ENCODE measurements at regions not wholly inside any gene's neighbourhood (a gene's known extent, or its start where the extent isn't known, plus 50 kb on each side); places are given as distances from the start of the nearest gene placed in this dataset.

DNA sequence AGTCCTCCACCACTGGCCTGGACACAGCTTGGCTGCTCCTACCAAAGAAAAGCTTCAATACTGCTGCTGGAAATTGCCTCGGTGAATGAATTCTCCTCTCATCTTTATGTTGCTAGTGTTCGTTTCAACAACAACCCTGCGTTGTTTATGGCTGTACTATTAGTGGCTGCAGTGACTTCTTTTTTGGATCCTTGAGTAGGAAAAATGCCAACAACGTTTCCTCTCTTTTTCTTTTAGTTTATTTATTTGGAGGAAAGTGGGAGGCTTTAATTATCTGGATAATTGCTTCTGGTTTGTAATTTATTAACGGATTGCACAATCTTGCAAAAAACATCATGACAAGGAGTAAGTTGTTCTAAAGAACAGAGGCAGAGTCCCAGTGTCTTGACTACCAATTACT, 464.1 kb upstream of the TRAM1L1 start:
- DNase-seq: no peak
- WGBS, 2 donors (ENCODE audit: low coverage in 1 of 2): 49 to 64% methylated on average over 2 to 5 of the region's 5 CpGs
- no peaks in the 10 kb centered on the region for H3K9me3 ChIP-seq
- H3K27ac ChIP-seq: no peak overlapping the region
- no peak overlapping the region for H3K4me3 ChIP-seq
- in situ Hi-C loops (cut with MboI; ENCODE audit: low pct_ligation_motif_present in 1 of 4, low pct_unique_long_range_greater_than_20kb in 1 of 4, low sequenced_read_pairs in 3 of 4): no loop called here
- no peaks in the 10 kb centered on the region for H3K27me3 ChIP-seq
- H3K4me1 ChIP-seq: no peaks in the 10 kb centered on the region
- intact Hi-C loops (cut with DNase I; ENCODE audit: low total_unique reads): no loop called here
- TF ChIP-seq EP300 (IDR thresholded peaks at IDR 0.05; ENCODE audit: low read depth) (no peak), POLR2A (IDR thresholded peaks at IDR 0.05) (no peak)
- TF ChIP-seq, protein P1, sequence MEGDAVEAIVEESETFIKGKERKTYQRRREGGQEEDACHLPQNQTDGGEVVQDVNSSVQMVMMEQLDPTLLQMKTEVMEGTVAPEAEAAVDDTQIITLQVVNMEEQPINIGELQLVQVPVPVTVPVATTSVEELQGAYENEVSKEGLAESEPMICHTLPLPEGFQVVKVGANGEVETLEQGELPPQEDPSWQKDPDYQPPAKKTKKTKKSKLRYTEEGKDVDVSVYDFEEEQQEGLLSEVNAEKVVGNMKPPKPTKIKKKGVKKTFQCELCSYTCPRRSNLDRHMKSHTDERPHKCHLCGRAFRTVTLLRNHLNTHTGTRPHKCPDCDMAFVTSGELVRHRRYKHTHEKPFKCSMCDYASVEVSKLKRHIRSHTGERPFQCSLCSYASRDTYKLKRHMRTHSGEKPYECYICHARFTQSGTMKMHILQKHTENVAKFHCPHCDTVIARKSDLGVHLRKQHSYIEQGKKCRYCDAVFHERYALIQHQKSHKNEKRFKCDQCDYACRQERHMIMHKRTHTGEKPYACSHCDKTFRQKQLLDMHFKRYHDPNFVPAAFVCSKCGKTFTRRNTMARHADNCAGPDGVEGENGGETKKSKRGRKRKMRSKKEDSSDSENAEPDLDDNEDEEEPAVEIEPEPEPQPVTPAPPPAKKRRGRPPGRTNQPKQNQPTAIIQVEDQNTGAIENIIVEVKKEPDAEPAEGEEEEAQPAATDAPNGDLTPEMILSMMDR (IDR thresholded peaks at IDR 0.05): no peak
- H3K36me3 ChIP-seq: no peaks in the 10 kb centered on the region

DNA sequence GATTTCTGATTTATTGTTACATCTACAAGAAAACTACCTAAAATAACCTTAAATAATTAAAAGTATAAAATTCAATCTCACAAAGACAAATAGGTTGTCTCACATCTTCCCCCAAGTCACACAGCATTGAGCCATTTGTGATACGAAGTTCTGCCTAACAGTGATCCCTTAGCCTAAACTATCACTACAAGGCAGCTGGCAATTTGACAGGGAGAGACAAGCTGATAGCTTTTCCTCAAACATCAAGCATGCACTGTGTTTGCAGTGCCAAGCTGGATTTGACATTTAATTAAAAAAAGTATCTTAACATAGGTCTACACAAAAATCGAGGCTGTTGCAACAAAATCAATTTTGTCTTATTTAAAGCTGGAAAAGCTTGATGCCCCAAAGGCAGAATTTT, 464.7 kb upstream of the TRAM1L1 start:
- H3K27ac ChIP-seq: no peak overlapping the region
- DNase-seq: no peak
- in situ Hi-C loops (cut with MboI; ENCODE audit: low pct_ligation_motif_present in 1 of 4, low pct_unique_long_range_greater_than_20kb in 1 of 4, low sequenced_read_pairs in 3 of 4): no loop called here
- no peak overlapping the region for H3K4me3 ChIP-seq
- H3K27me3 ChIP-seq: no peaks in the 10 kb centered on the region
- WGBS, 2 donors (ENCODE audit: low coverage in 1 of 2): 45 to 46% methylated on average over 2 of the region's 2 CpGs
- intact Hi-C loops (cut with DNase I; ENCODE audit: low total_unique reads): no loop called here
- no peak for TF ChIP-seq POLR2AphosphoS5 (IDR thresholded peaks at IDR 0.05)
- TF ChIP-seq EP300 (IDR thresholded peaks at IDR 0.05; ENCODE audit: low read depth): no peak
- TF ChIP-seq POLR2A (IDR thresholded peaks at IDR 0.05): no peak
- H3K9me3 ChIP-seq: no peaks in the 10 kb centered on the region
- no peaks in the 10 kb centered on the region for H3K4me1 ChIP-seq
- H3K36me3 ChIP-seq: no peaks in the 10 kb centered on the region

DNA sequence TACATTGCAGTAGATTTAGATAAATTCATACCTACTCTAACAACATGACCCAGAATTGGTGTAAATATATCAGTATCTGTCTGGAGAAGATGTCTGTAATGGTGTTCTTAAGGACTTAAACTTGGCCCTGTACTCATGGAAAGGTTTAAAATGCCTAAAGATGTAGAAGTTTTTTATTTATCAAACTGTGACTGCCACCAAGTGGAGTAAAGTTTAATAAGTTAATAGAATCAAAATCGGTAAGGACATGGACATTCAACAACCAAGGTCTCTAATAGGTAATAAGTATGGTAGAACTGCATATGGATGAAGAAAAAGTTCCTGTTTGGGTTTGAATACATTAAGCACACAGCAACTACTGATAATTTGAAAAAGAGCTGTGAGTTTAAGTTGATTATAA, 474.0 kb upstream of the NDST3 start:
- no peak for DNase-seq
- TF ChIP-seq POLR2A (IDR thresholded peaks at IDR 0.05) (no peak), POLR2AphosphoS5 (IDR thresholded peaks at IDR 0.05) (no peak)
- TF ChIP-seq, protein P1 (IDR thresholded peaks at IDR 0.05): no peak
- Histone ChIP-seq H3K4me3 (no peak overlapping the region), H3K36me3 (no peaks in the 10 kb centered on the region), H3K27ac (no peak overlapping the region), H3K27me3 (no peaks in the 10 kb centered on the region), H3K9me3 (no peaks in the 10 kb centered on the region), H3K4me1 (no peaks in the 10 kb centered on the region)
- WGBS, 2 donors (ENCODE audit: low coverage in 1 of 2): 50 to 56% methylated on average over 1 of the region's 1 CpG
- intact Hi-C loops (cut with DNase I; ENCODE audit: low total_unique reads): no loop called here
- in situ Hi-C loops (cut with MboI; ENCODE audit: low pct_ligation_motif_present in 1 of 4, low pct_unique_long_range_greater_than_20kb in 1 of 4, low sequenced_read_pairs in 3 of 4): no loop called here

DNA sequence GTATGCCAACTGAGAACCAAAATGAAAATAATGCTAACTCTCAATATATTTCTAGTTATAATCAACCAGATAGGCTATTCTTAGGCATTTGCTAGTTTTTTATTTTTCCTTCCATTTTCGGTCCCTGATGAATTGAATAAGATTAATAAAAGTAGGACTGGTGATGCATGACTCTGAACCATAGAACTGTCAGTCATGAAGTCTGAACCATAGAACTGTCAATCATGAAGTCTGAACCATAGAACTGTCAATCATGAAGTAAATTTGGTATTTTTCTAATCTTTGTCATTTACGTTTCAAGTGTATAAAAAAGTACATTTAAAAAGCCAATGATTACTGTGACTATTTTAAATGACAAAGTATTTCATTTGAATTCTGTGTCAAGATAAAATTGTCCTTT, 460.2 kb upstream of the NDST3 start:
- intact Hi-C loops (cut with DNase I; ENCODE audit: low total_unique reads) (no loop called here), in situ Hi-C loops (cut with MboI; ENCODE audit: low pct_ligation_motif_present in 1 of 4, low pct_unique_long_range_greater_than_20kb in 1 of 4, low sequenced_read_pairs in 3 of 4) (no loop called here)
- Histone ChIP-seq H3K27me3 (no peaks in the 10 kb centered on the region), H3K4me3 (no peak overlapping the region), H3K9me3 (no peaks in the 10 kb centered on the region), H3K36me3 (no peaks in the 10 kb centered on the region), H3K27ac (no peak overlapping the region), H3K4me1 (peaks cover 0 to 3% (median 0%) of the 10 kb centered on the region in 4 donors)
- 86 to 93% methylated on average over 2 of the region's 2 CpGs for WGBS, 2 donors (ENCODE audit: low coverage in 1 of 2)
- no peak for DNase-seq
- TF ChIP-seq POLR2AphosphoS5 (IDR thresholded peaks at IDR 0.05) (no peak), POLR2A (IDR thresholded peaks at IDR 0.05) (no peak), EP300 (IDR thresholded peaks at IDR 0.05; ENCODE audit: low read depth) (no peak)
- TF ChIP-seq, protein P1 (IDR thresholded peaks at IDR 0.05): no peak

DNA sequence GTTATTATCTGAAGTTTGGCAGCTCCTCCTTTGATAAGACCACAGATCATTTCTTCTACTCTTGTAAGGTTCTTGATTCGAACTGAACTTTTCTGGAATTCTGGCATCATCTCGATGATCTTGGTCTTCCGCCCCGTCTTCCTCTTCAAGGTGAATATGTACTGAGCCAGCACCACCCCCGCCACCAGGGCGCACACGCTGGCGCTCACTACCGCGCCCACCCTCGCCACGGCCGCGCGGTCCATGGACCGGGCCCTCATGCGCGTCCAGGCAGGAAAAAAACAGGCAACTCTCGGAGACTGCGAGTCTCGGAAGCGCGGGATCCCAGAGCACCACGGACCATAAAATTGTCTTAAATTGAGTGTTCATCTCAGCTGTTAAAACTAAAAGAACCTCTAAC, 458.4 kb upstream of the NDST3 start:
- Histone ChIP-seq H3K27ac (no peak overlapping the region), H3K9me3 (no peaks in the 10 kb centered on the region), H3K36me3 (no peaks in the 10 kb centered on the region), H3K4me1 (peaks cover 0 to 3% (median 0%) of the 10 kb centered on the region in 4 donors), H3K27me3 (no peaks in the 10 kb centered on the region), H3K4me3 (no peak overlapping the region)
- in situ Hi-C loops (cut with MboI; ENCODE audit: low pct_ligation_motif_present in 1 of 4, low pct_unique_long_range_greater_than_20kb in 1 of 4, low sequenced_read_pairs in 3 of 4) (no loop called here), intact Hi-C loops (cut with DNase I; ENCODE audit: low total_unique reads) (no loop called here)
- 97 to 100% methylated on average over 2 to 24 of the region's 24 CpGs for WGBS, 2 donors (ENCODE audit: low coverage in 1 of 2)
- TF ChIP-seq POLR2A (IDR thresholded peaks at IDR 0.05) (no peak), EP300 (IDR thresholded peaks at IDR 0.05; ENCODE audit: low read depth) (no peak), POLR2AphosphoS5 (IDR thresholded peaks at IDR 0.05) (no peak)
- TF ChIP-seq, protein P1 (IDR thresholded peaks at IDR 0.05): no peak
- DNase-seq: no peak

All from transverse colon (tissue), 4 donors.